ENCODE measurements at regions not wholly inside any gene's neighbourhood (a gene's known extent, or its start where the extent isn't known, plus 50 kb on each side); places are given as distances from the start of the nearest gene placed in this dataset.
"Not testable (repeated sequence)": the region's sequence is repeated elsewhere in the genome, so short reads cannot be mapped to it uniquely, and the experiment has no call there.

DNA sequence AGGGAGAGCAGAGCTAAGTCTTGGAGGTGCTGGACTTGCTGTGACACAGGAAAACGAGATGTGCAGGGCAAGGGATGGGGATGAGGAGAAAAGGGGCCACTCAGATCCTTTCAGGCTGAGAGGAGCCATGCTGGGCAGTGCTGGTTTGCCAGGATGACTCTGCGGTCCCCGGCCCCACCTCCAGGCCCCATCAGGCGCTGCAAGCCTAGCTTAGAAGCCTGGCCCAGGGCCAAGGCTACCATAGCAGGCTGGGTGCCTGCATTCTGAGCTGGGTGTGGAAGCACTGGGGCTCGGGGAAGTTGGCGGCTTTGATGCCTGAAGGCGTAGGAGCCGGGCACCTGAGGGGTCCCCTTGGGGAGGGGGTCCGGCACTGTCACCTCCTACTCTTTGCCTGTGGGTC lies 341.2 kb upstream of the USP9Y start:
- no peak for DNase-seq (ENCODE audit: low read depth in 3 of 3)

DNA sequence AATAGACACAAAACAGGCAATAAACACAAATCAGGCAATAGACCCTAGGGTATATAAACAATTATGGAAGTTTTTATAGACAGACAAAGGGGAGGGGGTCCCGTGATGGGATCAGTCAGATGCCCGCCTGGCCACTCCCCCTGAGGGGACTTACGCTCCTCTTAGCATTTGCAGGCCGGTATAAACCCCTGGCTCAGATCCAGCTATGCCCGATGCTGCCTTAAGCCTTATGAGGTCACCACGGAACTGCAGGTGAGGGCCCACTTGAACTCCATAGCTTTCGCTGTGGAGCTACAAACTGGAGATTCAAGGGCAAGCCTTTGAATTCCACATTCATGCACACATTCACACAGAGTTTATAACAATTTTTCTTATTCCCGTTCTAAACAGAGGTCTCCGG lies 340.5 kb upstream of the USP9Y start:
- DNase-seq (ENCODE audit: low read depth in 3 of 3): no peak

DNA sequence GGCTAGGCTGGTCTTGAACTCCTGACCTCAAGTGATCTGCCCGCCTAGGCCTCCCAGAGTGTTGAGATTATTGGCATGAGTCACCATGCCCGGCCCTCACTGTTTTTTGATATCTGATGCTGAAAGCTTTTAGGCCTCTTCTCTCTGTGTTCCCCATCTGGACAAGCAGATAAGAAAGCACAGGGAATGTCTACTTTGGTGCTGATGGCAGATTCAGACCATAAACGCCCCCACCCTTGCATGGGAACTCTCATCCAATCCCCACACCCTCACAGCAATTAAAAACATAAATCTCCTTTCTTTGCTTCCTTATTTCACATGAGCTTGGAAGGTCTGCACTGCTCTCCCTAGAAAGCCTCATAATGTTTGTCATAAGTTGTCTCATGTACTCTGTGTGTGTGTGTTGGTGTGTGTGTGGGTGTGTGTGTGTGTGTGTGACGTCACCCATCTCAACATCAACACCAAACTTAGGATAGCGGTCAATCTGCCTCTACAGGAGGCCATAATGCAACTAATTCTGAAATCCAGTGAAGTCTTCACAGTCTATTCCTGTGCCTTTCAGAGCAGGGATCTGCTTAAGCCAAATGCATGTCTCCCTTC lies 335.6 kb upstream of the USP9Y start:
- DNase-seq (ENCODE audit: low read depth in 3 of 3): no peak

DNA sequence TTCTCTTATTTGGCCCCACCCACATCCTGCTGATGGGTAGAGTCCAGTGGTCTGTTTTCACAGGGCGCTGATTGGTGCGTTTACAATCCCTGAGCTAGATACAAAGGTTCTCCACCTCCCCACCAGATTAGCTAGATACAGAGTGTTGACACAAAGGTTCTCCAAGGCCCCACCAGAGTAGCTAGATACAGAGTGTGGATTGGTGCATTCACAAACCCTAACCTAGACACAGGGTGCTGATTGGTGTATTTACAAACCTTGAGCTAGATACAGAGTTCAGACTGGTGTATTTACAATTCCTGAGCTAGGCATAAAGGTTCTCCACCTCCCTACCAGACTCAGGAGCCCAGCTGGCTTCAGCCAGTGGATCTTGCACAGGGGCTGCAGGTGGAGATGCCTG lies 326.4 kb upstream of the USP9Y start:
- not testable (repeated sequence) for DNase-seq (ENCODE audit: low read depth in 3 of 3)

DNA sequence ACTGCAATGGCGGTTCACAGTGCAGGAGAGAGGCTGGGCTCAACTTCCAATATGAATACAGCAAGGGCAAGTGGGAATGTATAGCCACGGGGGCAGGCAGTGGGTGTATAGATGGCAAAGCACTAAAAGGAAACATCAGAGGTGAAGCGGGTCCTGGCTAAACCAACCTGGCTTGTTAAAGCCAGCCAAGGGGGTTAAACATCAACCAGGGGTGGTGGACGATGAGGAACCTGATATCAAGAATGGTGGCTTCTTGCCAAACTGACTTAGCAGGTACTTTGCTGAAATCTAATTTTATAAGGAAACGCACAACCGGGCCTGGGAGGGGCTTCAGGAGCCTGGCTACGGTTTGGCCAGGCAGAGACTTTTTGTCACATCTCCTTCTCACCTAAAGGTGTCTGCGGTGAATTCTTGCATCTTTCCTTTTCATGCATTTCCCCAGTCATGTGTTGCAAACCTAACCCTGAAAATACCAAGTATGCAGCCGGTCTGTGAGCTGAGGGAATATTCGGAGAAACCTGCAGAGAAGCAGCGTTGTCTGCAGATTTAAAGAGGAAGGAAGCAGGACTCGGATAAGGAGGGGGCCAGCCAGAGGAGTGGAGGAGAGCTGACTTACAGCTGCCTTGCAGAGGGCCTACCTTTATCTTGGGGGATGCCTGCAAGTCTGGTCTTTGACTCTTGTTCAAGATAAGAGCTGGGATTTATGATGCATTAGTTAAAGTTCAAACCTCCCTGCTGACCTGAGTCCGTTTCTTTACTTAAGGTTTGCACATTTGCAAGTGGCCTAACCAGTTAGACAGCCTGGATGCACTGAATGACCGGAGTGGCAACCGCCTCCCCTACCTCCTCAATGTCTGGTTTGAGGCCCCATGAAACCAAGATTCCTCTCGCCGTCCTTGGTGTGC lies 309.1 kb upstream of the USP9Y start:
- DNase-seq (ENCODE audit: low read depth in 3 of 3): not testable (repeated sequence)

DNA sequence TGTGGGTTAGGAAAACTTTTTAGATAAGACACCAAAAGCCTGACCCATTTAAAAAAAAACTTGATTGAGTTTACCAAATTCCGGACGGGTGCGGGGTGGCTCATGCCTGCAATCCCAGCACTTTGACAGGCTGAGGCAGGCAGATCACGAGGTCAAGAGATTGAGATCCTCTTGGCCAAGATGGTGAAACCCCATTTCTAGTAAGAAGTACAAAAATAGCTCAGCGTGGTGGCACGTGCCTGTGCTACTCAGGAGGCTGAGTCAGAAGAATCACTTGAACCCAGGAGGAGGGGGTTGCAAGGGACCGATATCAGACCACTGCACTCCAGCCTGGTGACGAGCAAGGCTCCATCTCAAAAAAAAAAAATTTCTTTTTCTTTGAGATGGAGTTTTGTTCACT lies 307.8 kb upstream of the USP9Y start:
- no peak for DNase-seq (ENCODE audit: low read depth in 3 of 3)

DNA sequence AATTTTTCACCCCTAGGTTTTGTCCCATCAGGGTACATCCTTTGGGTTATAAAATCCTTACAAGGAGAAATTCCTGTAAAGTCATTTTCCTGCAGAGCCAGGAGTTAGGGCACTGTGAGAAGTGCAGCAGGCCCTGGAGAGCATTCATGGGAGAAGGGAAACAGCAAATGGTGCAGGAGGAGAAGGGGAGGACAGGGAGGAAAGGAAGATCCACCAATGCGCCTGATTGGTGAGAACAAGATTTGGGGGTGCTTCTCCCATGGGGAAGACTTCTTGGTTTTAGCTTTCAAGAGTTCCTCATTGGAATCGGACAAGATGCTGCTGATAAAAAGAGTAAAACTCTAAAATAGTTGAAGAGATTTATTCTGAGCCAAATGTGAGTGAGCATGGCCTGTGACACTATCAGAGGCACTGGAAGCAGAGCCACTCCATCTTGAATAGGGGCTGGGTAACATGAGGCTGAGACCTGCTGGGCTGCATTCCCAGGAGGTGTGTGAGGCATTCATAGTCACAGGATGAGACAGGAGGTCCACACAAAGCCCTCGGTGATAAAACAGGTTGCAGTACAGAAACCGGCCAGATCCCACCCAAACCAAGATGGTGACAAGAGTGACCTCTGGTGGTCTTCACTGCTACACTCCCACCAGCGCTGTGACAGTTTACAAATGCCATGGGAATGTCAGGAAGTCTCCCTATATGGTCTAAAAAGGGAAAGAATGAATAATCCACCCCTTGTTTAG lies 305.5 kb upstream of the USP9Y start:
- not testable (repeated sequence) for DNase-seq (ENCODE audit: low read depth in 3 of 3)

DNA sequence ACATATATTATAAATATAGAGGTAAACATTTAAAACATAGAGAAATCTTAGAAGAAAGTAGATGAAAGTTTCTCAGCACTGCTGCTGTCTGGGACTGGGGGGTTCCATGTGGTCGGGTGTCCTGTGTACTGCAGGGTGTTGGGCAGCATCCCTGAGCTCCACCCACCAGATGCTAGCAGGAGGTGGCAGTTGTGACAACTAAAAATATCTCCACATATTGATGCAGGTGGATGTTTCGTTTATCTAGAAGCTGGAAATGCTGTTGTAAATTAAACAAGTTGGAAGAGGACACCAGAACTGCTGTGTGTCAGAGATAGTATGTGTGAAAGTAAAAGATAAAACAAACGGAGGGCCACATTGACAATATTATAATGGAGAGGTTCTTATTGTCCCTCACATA lies 297.1 kb upstream of the USP9Y start:
- DNase-seq (ENCODE audit: low read depth in 3 of 3): no peak

DNA sequence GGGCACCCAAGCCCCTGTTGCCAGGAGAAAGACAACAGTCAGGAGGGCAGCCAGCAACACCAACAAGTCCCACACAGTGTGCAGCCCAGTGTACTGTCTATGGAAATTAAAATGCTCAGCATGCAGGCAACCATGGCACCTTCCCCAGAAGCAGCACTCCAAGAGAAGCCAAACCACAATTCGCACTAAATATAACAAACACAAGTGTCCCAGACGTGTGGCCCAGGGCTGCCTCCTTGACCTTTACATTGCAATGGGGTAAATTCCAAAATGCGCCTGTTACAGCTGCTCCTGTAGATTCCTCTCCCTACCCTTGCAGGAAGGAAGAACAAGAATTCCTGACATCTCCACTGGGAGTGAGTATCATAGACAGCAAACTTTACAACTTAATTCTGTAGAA lies 292.8 kb upstream of the USP9Y start:
- DNase-seq (ENCODE audit: low read depth in 3 of 3): no peak

DNA sequence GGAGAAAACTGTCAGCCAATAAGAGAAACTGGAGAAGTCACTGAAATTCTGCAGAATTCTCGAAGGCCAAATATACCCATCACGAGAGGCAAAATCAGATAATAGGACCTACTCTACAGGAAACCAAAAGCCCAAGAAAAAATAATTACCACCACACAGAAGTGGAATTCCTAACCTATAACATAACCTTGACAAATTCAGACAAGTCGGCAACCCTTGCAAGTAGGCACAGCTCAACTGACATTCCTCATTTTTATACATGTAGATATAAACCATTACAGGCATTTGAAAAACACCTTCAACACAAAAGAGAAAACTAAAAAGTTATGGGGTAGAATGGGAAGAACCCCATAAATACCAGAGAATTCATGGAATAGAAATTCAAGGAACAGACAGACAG lies 290.3 kb upstream of the USP9Y start:
- DNase-seq (ENCODE audit: low read depth in 3 of 3): no peak

DNA sequence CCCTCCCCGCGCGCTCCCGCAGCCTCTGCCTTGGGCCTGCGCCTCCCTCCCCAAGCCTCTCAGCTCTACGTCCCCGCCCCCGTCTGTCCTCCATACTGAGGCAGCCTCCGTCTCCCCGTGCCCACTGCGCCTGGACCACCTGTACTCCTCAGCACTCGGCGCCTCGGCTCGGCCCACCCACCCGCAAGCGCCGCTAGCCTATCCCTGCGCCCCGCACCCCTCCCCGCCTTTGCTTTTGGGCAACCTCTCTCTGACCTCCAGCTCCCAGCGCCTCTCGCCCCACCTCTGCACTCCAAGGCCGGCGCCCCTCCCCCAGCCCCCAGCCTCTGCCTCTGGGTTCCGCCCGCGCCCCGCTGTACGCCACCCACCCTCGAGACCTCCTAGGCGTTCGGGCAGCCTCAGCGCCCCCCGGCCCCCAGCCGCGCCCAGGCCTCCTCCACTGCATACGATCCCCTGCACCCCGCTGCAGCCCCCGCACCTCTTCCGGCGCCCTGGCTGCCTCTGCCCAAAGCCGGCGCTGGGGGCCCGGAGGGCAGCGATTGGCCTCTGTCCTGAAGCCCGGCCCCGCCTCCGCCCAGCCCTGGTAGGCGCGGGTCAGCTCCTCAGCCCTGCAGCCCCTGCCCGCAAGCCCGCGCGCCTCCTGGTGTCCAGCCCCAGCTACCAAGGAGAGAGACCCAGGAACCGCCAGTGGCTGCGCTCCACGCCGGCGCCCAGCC lies 279.8 kb upstream of the USP9Y start:
- no peak for DNase-seq (ENCODE audit: low read depth in 3 of 3)

DNA sequence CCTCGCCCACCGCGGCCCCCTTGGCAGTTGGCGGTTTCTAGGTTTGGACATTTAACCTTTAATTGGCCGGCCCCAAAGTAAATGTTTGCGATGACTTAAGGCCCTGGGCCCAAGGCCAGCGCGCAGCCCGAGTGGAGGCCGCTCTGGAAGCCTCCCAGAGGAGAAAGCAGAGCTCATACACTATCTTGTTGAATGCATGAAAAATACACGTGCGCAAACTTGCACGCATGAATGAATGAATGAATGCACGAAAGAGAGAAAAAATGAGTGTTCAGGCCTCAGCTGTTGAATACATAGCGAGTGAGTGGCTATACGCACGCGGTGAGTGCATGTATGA lies 279.3 kb upstream of the USP9Y start:
- no peak for DNase-seq (ENCODE audit: low read depth in 3 of 3)

DNA sequence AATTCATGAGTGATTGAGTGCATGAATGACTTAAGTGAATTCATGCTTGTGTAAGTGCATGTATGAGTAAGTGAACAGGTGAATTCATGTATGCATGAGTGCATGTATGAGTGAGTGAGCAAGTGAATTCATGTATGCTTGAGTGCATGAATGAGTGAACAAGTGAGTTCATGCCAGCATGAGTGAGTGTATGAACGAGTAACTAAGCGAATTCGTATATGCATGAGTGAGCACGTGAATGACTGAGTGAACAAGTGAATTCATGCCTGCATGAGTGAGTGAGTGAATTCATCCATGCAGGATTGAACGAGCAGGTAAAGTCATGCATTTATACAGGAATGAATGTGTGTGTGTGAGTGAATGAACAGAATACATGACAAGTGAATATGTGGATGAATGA lies 278.5 kb upstream of the USP9Y start:
- DNase-seq (ENCODE audit: low read depth in 3 of 3): no peak

DNA sequence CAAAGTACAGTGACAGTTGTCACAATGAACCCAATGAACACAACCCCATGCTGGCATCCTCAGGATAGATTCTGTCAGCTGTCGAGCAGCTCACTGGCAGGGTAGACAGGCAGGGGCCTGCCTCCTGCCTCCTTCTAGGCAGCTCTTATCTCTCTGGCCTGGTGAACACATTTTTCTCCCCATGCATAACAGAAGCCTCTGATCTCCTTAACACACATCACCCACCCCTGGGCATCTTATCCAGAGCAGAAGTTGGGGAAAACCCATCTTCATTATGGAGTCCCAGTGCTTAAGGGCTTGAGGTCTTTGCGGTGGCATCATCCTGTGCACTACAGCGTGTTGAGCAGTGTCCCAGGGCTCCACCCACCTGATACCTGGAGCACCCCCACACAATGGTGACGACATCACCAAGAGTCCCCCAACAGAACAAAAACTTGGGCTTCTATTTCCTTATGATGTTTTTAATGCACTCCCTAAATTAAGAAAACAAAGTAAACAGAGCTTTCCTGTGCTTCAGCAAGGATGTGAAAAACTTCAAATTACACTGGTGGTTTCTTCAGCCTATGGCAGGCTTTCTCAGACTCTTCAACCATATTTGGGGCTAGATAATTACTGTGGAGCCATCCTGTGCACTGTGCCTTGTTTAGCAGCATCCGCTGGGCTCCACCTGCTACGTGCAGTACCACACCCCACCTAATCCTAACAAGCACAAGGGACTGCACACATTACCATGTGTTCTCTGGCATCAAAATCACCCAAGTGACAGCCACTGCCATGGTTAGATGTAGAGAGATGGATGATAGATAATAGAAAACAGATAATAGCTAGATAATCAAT lies 277.4 kb upstream of the USP9Y start:
- no peak for DNase-seq (ENCODE audit: low read depth in 3 of 3)

DNA sequence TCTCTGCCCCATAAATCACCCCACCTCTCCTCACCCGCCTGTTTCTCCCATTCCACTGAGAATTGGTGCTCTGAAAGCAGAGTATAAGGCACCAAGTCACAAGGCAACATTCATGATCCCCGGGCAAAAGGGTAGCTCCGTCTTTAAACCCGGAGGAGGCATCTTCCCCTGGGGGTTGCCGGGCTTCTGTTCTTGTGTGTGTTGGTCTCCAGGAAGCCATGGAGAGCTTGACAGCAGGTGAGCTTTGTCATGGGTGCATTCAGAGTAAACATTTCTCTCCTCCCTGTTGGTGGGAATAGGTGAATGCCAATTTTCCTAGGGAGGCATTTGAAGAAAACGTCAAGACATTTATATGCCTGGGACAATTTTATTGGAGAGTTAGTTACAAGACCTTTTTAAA lies 275.5 kb upstream of the USP9Y start:
- no peak for DNase-seq (ENCODE audit: low read depth in 3 of 3)

DNA sequence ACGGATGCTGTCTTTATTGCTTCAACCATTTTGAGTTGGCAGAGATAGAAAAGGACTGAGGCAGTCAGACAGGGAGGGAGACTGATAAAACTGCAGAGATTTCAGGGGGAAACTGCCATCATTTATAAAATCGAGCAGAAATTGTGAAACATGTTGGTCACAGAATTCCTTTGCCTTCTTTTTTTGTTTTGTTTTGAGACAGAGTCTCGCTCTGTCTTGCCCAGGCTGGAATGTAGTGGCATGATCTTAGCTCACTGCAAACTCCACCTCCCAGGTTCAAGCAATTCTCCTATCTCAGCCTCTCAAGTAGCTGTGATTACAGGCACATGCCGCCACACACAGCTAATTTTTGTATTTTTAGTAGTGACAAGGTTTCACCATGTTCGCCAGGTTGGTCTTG lies 273.7 kb upstream of the USP9Y start:
- no peak for DNase-seq (ENCODE audit: low read depth in 3 of 3)

DNA sequence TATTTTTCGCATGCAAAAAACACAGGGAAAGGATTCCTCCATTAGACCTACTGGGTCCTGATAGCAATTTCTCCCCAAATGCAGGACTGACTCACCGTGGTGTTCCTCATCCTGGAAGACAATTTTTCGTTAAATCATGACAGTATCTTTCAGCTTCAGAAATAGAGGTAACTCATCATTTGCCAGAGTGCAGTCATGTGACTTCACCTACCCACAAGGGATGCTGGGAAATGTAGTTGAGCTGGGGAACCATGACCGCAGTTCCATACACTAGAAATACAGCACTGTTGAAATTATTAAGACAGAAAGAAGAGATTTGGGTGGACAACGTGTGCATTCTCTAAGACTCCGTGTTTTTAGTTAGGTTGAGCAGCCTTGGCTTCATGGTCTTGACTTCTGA lies 269.5 kb upstream of the USP9Y start:
- no peak for DNase-seq (ENCODE audit: low read depth in 3 of 3)

DNA sequence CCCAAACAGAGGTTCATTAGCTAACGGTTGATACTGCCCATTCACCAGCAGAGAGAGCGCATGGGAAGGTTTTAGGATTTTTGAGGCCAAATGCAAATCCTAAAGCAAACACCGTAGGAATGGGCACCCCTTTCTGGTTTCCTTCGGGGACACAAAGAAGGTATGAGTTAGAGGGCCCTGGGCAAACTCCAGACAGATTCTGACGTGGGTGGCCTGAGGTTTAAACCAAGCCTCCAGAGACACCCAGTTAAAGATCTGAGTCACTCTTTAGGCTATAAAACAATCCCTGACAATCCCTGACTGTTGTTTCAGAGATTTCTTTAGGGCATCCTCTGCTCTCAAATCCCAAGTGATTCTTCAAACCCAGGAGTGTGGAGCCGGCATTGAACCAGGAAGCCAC lies 262.2 kb upstream of the USP9Y start:
- DNase-seq (ENCODE audit: low read depth in 3 of 3): not testable (repeated sequence)

DNA sequence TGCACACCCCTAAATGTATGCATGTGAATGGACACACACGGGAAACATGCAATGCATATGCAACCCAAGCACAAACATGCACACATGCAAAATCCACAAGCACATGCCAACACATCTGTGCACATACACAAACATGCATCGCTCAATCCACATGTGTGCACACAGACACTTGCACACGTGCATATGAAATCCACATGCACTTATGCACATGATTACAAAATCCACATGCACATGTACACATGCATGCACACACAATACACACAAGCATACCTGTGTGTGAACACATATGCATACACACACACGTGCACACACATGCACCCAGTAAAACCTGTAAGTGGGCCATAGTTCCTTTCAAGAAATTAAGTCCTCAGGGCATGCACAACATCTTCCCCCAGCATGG lies 256.8 kb upstream of the USP9Y start:
- DNase-seq (ENCODE audit: low read depth in 3 of 3): no peak

DNA sequence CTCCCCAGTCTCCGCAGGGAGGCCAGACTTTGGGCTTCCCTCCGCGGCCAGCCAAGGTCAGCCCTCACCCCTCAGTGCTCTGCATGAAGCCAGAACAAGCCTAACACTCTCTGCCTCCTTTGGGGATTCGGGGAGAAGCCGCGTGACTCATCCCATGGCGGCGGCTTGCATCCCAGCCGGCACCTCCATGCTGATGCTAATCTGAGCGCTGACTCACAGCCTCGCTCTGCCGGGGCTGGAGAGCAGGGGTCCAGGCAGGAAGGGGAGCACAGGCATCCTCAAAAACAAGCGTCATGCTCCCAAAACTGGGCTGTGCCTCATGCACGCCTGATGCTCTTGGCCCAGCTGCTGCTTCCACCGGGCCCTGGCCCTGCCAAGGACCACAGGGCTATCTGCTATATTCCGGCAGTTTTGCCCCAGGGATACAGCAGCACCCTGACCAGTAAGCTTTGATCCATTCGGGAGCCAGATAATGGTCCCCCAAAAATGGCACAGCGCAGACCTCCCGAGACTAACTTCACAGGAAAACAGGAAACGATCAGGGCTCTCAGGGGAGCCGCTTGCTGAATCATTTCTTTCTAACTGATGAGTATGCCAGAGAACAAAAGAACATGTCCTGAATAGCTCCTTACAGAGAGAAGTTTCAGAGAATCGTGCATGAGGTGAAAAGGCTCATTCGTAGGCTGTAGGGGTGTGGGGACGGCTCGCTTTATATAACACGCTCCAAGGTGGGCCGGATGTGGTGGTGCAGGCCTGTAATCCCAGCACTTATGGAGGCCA lies 254.4 kb upstream of the USP9Y start:
- DNase-seq (ENCODE audit: low read depth in 3 of 3): not testable (repeated sequence)

DNA sequence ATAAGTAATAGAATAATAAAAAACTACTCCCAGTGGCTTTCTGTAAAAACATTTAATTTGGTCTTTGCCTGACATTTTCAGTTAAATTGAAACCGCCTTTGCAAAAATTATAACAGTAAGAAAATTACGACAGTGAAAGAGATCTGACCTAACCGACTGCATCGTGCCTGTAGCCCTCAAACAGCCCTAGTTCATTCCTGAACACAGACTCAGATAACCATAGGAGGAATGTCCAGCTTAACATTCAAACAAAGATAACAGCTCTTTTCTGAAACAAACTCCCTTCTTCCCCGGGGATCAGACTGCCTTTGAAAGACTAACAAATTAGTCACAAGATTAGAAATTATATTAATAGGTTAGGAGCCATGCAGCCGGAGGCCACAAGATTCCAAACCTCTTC lies 252.5 kb upstream of the USP9Y start:
- DNase-seq (ENCODE audit: low read depth in 3 of 3): not testable (repeated sequence)
